ENCODE measurements at regions not wholly inside any gene's neighbourhood (a gene's known extent, or its start where the extent isn't known, plus 50 kb on each side); places are given as distances from the start of the nearest gene placed in this dataset.

- intact Hi-C loops (cut with DNase I), result no loop called here
- Histone ChIP-seq H3K9me3 (ENCODE audit: control insufficient read depth in 2 of 3, insufficient read depth in 1 of 3, low read length in 3 of 3) (no peaks in the 10 kb centered on the region), H3K27ac (ENCODE audit: low read depth in 2 of 2, low read length in 2 of 2) (no peak overlapping the region), H3K4me3 (ENCODE audit: low read length in 3 of 3) (no peak overlapping the region), H3K9ac (ENCODE audit: low read length in 3 of 3) (no peak overlapping the region), H3K27me3 (ENCODE audit: control insufficient read depth, insufficient read depth, low read length) (no peaks in the 10 kb centered on the region), H3K36me3 (ENCODE audit: control insufficient read depth in 2 of 3, insufficient read depth in 3 of 3, low read length in 3 of 3) (no peaks in the 10 kb centered on the region), H3K4me1 (ENCODE audit: control insufficient read depth in 2 of 3, insufficient read depth in 2 of 3, low read depth in 1 of 3, low read length in 3 of 3) (no peaks in the 10 kb centered on the region)
- FAIRE-seq (no peak), DNase-seq (no peak)
- no peak for TF ChIP-seq CTCF (IDR thresholded peaks at IDR 0.05; ENCODE audit: borderline replicate concordance, extremely low read depth, insufficient read depth)
These were observed 85.3 kb upstream of the CARD11 start for GRCh38 chr7:3128857-3129490.

GRCh38 chr7:3133811-3134385, 90.2 kb upstream of the CARD11 start:
- Histone ChIP-seq H3K9me3 (ENCODE audit: control insufficient read depth in 2 of 3, insufficient read depth in 1 of 3, low read length in 3 of 3) (no peaks in the 10 kb centered on the region), H3K27me3 (ENCODE audit: control insufficient read depth, insufficient read depth, low read length) (no peaks in the 10 kb centered on the region), H3K4me1 (ENCODE audit: control insufficient read depth in 2 of 3, insufficient read depth in 2 of 3, low read depth in 1 of 3, low read length in 3 of 3) (no peaks in the 10 kb centered on the region), H3K9ac (ENCODE audit: low read length in 3 of 3) (no peak overlapping the region), H3K27ac (ENCODE audit: low read depth in 2 of 2, low read length in 2 of 2) (no peak overlapping the region), H3K36me3 (ENCODE audit: control insufficient read depth in 2 of 3, insufficient read depth in 3 of 3, low read length in 3 of 3) (no peaks in the 10 kb centered on the region), H3K4me3 (ENCODE audit: low read length in 3 of 3) (no peak overlapping the region)
- no peak for DNase-seq
- no peak for TF ChIP-seq CTCF (IDR thresholded peaks at IDR 0.05; ENCODE audit: borderline replicate concordance, extremely low read depth, insufficient read depth)
- FAIRE-seq, result no peak
- intact Hi-C loops (cut with DNase I), result no loop called here

GRCh38 chr7:3134745-3135144, 91.1 kb upstream of the CARD11 start:
- no peak overlapping the region for H3K27ac ChIP-seq (ENCODE audit: low read depth in 2 of 2, low read length in 2 of 2)
- FAIRE-seq (no peak), DNase-seq (no peak)

More at GRCh38 chr7:3134745-3135144, 91.1 kb upstream of the CARD11 start:
- H3K36me3 ChIP-seq (ENCODE audit: control insufficient read depth in 2 of 3, insufficient read depth in 3 of 3, low read length in 3 of 3), result no peaks in the 10 kb centered on the region
- H3K4me3 ChIP-seq (ENCODE audit: low read length in 3 of 3), result no peak overlapping the region
- H3K9me3 ChIP-seq (ENCODE audit: control insufficient read depth in 2 of 3, insufficient read depth in 1 of 3, low read length in 3 of 3), result no peaks in the 10 kb centered on the region
- TF ChIP-seq CTCF (IDR thresholded peaks at IDR 0.05; ENCODE audit: borderline replicate concordance, extremely low read depth, insufficient read depth), result no peak
- H3K27me3 ChIP-seq (ENCODE audit: control insufficient read depth, insufficient read depth, low read length), result no peaks in the 10 kb centered on the region
- H3K9ac ChIP-seq (ENCODE audit: low read length in 3 of 3), result no peak overlapping the region
- no peaks in the 10 kb centered on the region for H3K4me1 ChIP-seq (ENCODE audit: control insufficient read depth in 2 of 3, insufficient read depth in 2 of 3, low read depth in 1 of 3, low read length in 3 of 3)
- intact Hi-C loops (cut with DNase I), result no loop called here

Measured in kidney (tissue), 13 donors.